PC-9 (cell line): ENCODE measurements at regions not wholly inside any gene's neighbourhood (a gene's known extent, or its start where the extent isn't known, plus 50 kb on each side); places are given as distances from the start of the nearest gene placed in this dataset.

Experiments used
- BruUV-seq: library from RNA; stranded (reverse); fragments of 400-500 nt; replicated peaks from 2 replicates; lab custom pipeline; 2021; lab: Mats Ljungman, UMichigan
- CTCF ChIA-PET: fragments of 300-600 bp; sonication (Branson Sonifier 250); formaldehyde crosslinking; loops from one replicate; lab custom pipeline; 2022; ENCODE audit warnings: antibody characterized with exemption; lab: Charles Lee
- POLR2A ChIA-PET: fragments of 300-600 bp; sonication (Branson Sonifier 250); formaldehyde crosslinking; loops from one replicate; lab custom pipeline; 2022; ENCODE audit warnings: antibody characterized with exemption; ENCODE audit not compliant: unreplicated experiment; lab: Charles Lee
- DNase-seq, 2 experiments: peaks; one replicate each; pipeline versions ENCODE4 v3.0.0 to v3.0.0-alpha.2; 2015 to 2022; ENCODE audit warnings: mixed read lengths in 1 of 2
- H2AFZ ChIP-seq: fragments of 200-600 bp; sonication (generic); 2 replicates; pipeline ENCODE4 v1.8.1; 2017; ENCODE audit warnings: antibody characterized with exemption
- H3F3A ChIP-seq: fragments of 200-600 bp; sonication (generic); 2 replicates; pipeline ENCODE4 v1.8.1; 2017; ENCODE audit warnings: antibody characterized with exemption, mild to moderate bottlenecking, low read depth; ENCODE audit not compliant: insufficient read depth
- H3K27ac ChIP-seq: fragments of 200-600 bp; sonication (generic); 2 replicates; pipeline ENCODE4 v1.6.1; 2016; ENCODE audit warnings: mixed run types
- H3K27me3 ChIP-seq: fragments of 200-600 bp; sonication (generic); 2 replicates; pipeline ENCODE4 v1.6.1; 2016; ENCODE audit warnings: low read depth, mixed run types; ENCODE audit not compliant: insufficient read depth
- H3K36me3 ChIP-seq: fragments of 200-600 bp; sonication (generic); 2 replicates; pipeline ENCODE4 v1.6.1; 2016; ENCODE audit warnings: low read depth, mixed run types
- H3K4me1 ChIP-seq: fragments of 200-600 bp; sonication (generic); replicated peaks from 2 replicates; pipeline ENCODE4 v1.6.1; 2016; ENCODE audit warnings: mixed run types; ENCODE audit not compliant: insufficient read depth
- H3K4me2 ChIP-seq: fragments of 200-600 bp; sonication (generic); 2 replicates; pipeline ENCODE4 v1.6.1; 2017; ENCODE audit warnings: mixed run types
- H3K4me3 ChIP-seq: fragments of 200-600 bp; sonication (generic); 2 replicates; pipeline ENCODE4 v1.6.1; 2016; ENCODE audit warnings: mixed run types
- H3K79me2 ChIP-seq: fragments of 200-600 bp; sonication (generic); 2 replicates; pipeline ENCODE4 v1.6.1; 2017; ENCODE audit warnings: low read depth, mixed run types
- H3K9me2 ChIP-seq: fragments of 200-600 bp; sonication (generic); 2 replicates; pipeline ENCODE4 v1.8.1; 2017; ENCODE audit warnings: mild to moderate bottlenecking; ENCODE audit not compliant: insufficient read depth
- H3K9me3 ChIP-seq: fragments of 200-600 bp; sonication (generic); 2 replicates; pipeline ENCODE4 v1.8.1; 2016; ENCODE audit warnings: low read depth; ENCODE audit not compliant: insufficient read depth
- H4K20me1 ChIP-seq: fragments of 200-600 bp; sonication (generic); 2 replicates; pipeline ENCODE4 v1.8.1; 2017; ENCODE audit not compliant: insufficient read depth
- EZH2 ChIP-seq: fragments of 200-600 bp; sonication (generic); IDR thresholded peaks from 2 replicates; pipeline ENCODE4 v1.8.0; 2017; ENCODE audit warnings: antibody characterized with exemption, low read depth
- intact Hi-C: fragments of 100-400 bp; cut with micrococcal nuclease; formaldehyde crosslinking; loops from one replicate; pipeline ENCODE4 v1.10.0; 2022; ENCODE audit not compliant: unreplicated experiment
- TF ChIP-seq, protein P1 (sequence below): fragments of 200-600 bp; sonication (generic); conservative IDR thresholded peaks from 2 replicates; pipeline ENCODE4 v1.6.1; 2017; ENCODE audit warnings: mixed run types, antibody characterized with exemption, mild to moderate bottlenecking, moderate library complexity

DNA sequence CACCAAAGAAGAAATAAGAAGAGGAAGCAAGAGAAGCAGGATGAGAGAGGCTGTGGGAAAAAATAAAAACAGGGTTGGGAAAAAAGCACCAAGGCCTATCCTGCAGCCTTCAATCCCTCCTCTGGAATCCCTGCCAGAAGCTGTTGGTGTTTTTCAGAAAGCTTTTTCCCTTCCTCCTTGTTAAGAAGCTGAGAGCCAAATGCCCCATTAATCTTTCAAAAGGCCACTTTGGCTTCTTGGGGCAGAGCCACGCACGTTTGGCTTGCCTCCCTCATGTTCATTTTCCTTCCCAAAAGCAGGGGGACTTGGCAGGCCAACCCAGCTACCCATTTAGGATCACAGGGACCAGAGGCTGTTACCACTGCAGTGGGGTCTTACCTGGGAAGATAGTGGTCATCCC is 365.3 kb downstream of the NUAK1 start:
- H4K20me1 ChIP-seq, result no peaks in the 10 kb centered on the region
- CTCF ChIA-PET, result no interaction called here

GRCh38 chr12:105774037-105774436 is 364.7 kb downstream of the NUAK1 start:
- Histone ChIP-seq H3K4me3 (no peak overlapping the region), H3F3A (no peaks in the 10 kb centered on the region), H3K4me2 (no peak overlapping the region), H3K9me2 (no peaks in the 10 kb centered on the region), H3K4me1 (no peaks in the 10 kb centered on the region; the same call in 1 of the 2 replicates), H3K36me3 (no peaks in the 10 kb centered on the region), H3K27me3 (no peaks in the 10 kb centered on the region), H4K20me1 (no peaks in the 10 kb centered on the region), H3K27ac (no peak overlapping the region), H3K9me3 (no peaks in the 10 kb centered on the region), H2AFZ (no peak overlapping the region), H3K79me2 (no peaks in the 10 kb centered on the region)
- ChIA-PET POLR2A (no interaction called here), CTCF (no interaction called here)
- BruUV-seq, result no TSS peak
- intact Hi-C loops, result no loop called here
- TF ChIP-seq EZH2, result no peak
- TF ChIP-seq, protein P1, sequence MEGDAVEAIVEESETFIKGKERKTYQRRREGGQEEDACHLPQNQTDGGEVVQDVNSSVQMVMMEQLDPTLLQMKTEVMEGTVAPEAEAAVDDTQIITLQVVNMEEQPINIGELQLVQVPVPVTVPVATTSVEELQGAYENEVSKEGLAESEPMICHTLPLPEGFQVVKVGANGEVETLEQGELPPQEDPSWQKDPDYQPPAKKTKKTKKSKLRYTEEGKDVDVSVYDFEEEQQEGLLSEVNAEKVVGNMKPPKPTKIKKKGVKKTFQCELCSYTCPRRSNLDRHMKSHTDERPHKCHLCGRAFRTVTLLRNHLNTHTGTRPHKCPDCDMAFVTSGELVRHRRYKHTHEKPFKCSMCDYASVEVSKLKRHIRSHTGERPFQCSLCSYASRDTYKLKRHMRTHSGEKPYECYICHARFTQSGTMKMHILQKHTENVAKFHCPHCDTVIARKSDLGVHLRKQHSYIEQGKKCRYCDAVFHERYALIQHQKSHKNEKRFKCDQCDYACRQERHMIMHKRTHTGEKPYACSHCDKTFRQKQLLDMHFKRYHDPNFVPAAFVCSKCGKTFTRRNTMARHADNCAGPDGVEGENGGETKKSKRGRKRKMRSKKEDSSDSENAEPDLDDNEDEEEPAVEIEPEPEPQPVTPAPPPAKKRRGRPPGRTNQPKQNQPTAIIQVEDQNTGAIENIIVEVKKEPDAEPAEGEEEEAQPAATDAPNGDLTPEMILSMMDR, result no peak
- DNase-seq, result no peak

More for the DNA sequence above, 365.3 kb downstream of the NUAK1 start:
- H3K9me2 ChIP-seq, result no peaks in the 10 kb centered on the region
- no peaks in the 10 kb centered on the region for H3F3A ChIP-seq
- no peaks in the 10 kb centered on the region for H3K27me3 ChIP-seq
- no peak for TF ChIP-seq EZH2
- TF ChIP-seq, protein P1, result no peak
- no peaks in the 10 kb centered on the region for H3K36me3 ChIP-seq
- POLR2A ChIA-PET, result no interaction called here
- H3K79me2 ChIP-seq, result no peaks in the 10 kb centered on the region
- no peaks in the 10 kb centered on the region for H3K9me3 ChIP-seq
- no peak overlapping the region for H3K4me2 ChIP-seq
- H3K4me1 ChIP-seq, result no peaks in the 10 kb centered on the region; the same call in 1 of the 2 replicates
- no peak overlapping the region for H2AFZ ChIP-seq
- H3K27ac ChIP-seq, result no peak overlapping the region
- intact Hi-C loops, result no loop called here
- H3K4me3 ChIP-seq, result no peak overlapping the region
- no TSS peak for BruUV-seq
- no peak for DNase-seq

GRCh38 chr12:105775343-105775742 is 363.4 kb downstream of the NUAK1 start:
- Histone ChIP-seq H3F3A (no peaks in the 10 kb centered on the region), H2AFZ (no peak overlapping the region), H3K4me3 (no peak overlapping the region), H3K4me2 (no peak overlapping the region), H3K9me3 (no peaks in the 10 kb centered on the region), H3K9me2 (no peaks in the 10 kb centered on the region), H3K36me3 (no peaks in the 10 kb centered on the region), H4K20me1 (no peaks in the 10 kb centered on the region), H3K79me2 (no peaks in the 10 kb centered on the region), H3K4me1 (no peaks in the 10 kb centered on the region; the same call in 1 of the 2 replicates), H3K27me3 (no peaks in the 10 kb centered on the region), H3K27ac (no peak overlapping the region)
- intact Hi-C loops, result no loop called here
- no TSS peak for BruUV-seq
- peak in 1 of 2 experiments; percentile 45 for DNase-seq
- ChIA-PET CTCF (interaction anchor here (0.8 kb wide), 1 partner anchor 178 kb away, joined by 3 read pairs; no protein-coding TSS in a partner anchor), POLR2A (no interaction called here)
- TF ChIP-seq, protein P1, result 0 out of 2 replicates have a peak, but pooled peaks have one; percentile 35
- TF ChIP-seq EZH2, result no peak
